ENCODE measurements at regions not wholly inside any gene's neighbourhood (a gene's known extent, or its start where the extent isn't known, plus 50 kb on each side); places are given as distances from the start of the nearest gene placed in this dataset.
"Not testable (repeated sequence)": the region's sequence is repeated elsewhere in the genome, so short reads cannot be mapped to it uniquely, and the experiment has no call there.

GRCh38 chr12:38201461-38202276, 114.9 kb upstream of the ALG10B start:
- Histone ChIP-seq H3K27ac (no peak overlapping the region), H3K4me3 (no peak overlapping the region), H3K27me3 (no peaks in the 10 kb centered on the region), H3K36me3 (no peaks in the 10 kb centered on the region), H3K4me1 (no peaks in the 10 kb centered on the region), H3K9me3 (no peaks in the 10 kb centered on the region)
- WGBS, 2 donors = 90 to 91% methylated on average over 22 to 38 of the region's 41 CpGs
- no peak for DNase-seq (ENCODE audit: low spot score in 2 of 2)
- no peak for TF ChIP-seq POLR2A (IDR thresholded peaks at IDR 0.05)
- TF ChIP-seq EP300 (IDR thresholded peaks at IDR 0.05) = no peak
- TF ChIP-seq CTCF (IDR thresholded peaks at IDR 0.05) = no peak

- H3K27ac ChIP-seq = no peak overlapping the region
- no peaks in the 10 kb centered on the region for H3K4me1 ChIP-seq
- 81 to 82% methylated on average over 1 of the region's 1 CpG for WGBS, 2 donors
- no peak for DNase-seq (ENCODE audit: low spot score in 2 of 2)
- TF ChIP-seq CTCF (IDR thresholded peaks at IDR 0.05) (no peak), POLR2A (IDR thresholded peaks at IDR 0.05) (no peak), EP300 (IDR thresholded peaks at IDR 0.05) (no peak)
- H3K27me3 ChIP-seq = no peaks in the 10 kb centered on the region
- no peaks in the 10 kb centered on the region for H3K36me3 ChIP-seq
- H3K9me3 ChIP-seq = no peaks in the 10 kb centered on the region
- H3K4me3 ChIP-seq = no peak overlapping the region
Measured at GRCh38 chr12:38204831-38205230, 111.7 kb upstream of the ALG10B start.

- Histone ChIP-seq H3K27me3 (no peaks in the 10 kb centered on the region), H3K4me3 (no peak overlapping the region), H3K9me3 (no peaks in the 10 kb centered on the region), H3K36me3 (no peaks in the 10 kb centered on the region), H3K4me1 (no peaks in the 10 kb centered on the region), H3K27ac (no peak overlapping the region)
- DNase-seq (ENCODE audit: low spot score in 2 of 2) = no peak
- TF ChIP-seq POLR2A (IDR thresholded peaks at IDR 0.05) (no peak), CTCF (IDR thresholded peaks at IDR 0.05) (no peak), EP300 (IDR thresholded peaks at IDR 0.05) (no peak)
- WGBS, 2 donors = 67 to 72% methylated on average over 5 of the region's 5 CpGs
Measured at GRCh38 chr12:38222011-38222410, 94.6 kb upstream of the ALG10B start.

- H3K36me3 ChIP-seq; H3K27me3 ChIP-seq; H3K27ac ChIP-seq; H3K4me3 ChIP-seq; H3K9me3 ChIP-seq; H3K4me1 ChIP-seq; DNase-seq (ENCODE audit: low spot score in 2 of 2): not testable (repeated sequence)
Measured at GRCh38 chr12:38238328-38238727, 78.2 kb upstream of the ALG10B start.

- Histone ChIP-seq H3K36me3 (no peaks in the 10 kb centered on the region), H3K9me3 (peaks cover 0 to 5% (median 0%) of the 10 kb centered on the region in 4 donors)
Measured at GRCh38 chr12:38253778-38254177, 62.8 kb upstream of the ALG10B start.

More at GRCh38 chr12:38253778-38254177, 62.8 kb upstream of the ALG10B start:
- no peaks in the 10 kb centered on the region for H3K27me3 ChIP-seq
- no peak for DNase-seq (ENCODE audit: low spot score in 2 of 2)
- no peak overlapping the region for H3K4me3 ChIP-seq
- no peak for TF ChIP-seq CTCF (IDR thresholded peaks at IDR 0.05)
- TF ChIP-seq EP300 (IDR thresholded peaks at IDR 0.05) = no peak
- TF ChIP-seq POLR2A (IDR thresholded peaks at IDR 0.05) = no peak
- no peaks in the 10 kb centered on the region for H3K4me1 ChIP-seq
- H3K27ac ChIP-seq = no peak overlapping the region

Data from tibial nerve (tissue), 4 donors.